ENCODE measurements at regions not wholly inside any gene's neighbourhood (a gene's known extent, or its start where the extent isn't known, plus 50 kb on each side); places are given as distances from the start of the nearest gene placed in this dataset.
"Not testable (repeated sequence)": the region's sequence is repeated elsewhere in the genome, so short reads cannot be mapped to it uniquely, and the experiment has no call there.

DNA sequence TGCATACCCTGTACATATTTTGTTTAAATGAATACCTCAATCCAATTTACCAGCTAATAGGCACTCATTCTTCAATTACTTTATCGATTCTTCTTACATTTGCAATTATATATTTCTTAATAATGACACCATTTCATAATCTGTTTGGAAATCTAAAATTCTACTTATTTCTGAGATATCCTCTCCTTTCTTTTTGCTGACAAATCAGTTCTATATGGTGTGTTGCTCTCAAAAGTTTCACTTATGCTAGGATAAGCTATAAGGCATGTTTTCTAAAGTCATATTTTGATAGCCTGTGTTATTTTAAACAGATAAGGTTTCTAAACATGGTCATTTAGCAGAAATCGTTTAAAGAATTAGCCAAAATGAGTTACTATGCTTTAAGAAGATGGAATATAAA is 140.6 kb upstream of the GJE1 start:
- Mint-ChIP-seq H3K27ac (no peak overlapping the region), H3K36me3 (ENCODE audit: low read depth) (no peaks in the 10 kb centered on the region), H3K4me3 (no peak overlapping the region), H3K27me3 (peaks cover 6% of the 10 kb centered on the region), H3K4me1 (no peaks in the 10 kb centered on the region)
- H3K9me3 ChIP-seq (ENCODE audit: control insufficient read depth, low read length, poor library complexity, severe bottlenecking) = no peaks in the 10 kb centered on the region
- no peak for DNase-seq
- no peak for ATAC-seq

DNA sequence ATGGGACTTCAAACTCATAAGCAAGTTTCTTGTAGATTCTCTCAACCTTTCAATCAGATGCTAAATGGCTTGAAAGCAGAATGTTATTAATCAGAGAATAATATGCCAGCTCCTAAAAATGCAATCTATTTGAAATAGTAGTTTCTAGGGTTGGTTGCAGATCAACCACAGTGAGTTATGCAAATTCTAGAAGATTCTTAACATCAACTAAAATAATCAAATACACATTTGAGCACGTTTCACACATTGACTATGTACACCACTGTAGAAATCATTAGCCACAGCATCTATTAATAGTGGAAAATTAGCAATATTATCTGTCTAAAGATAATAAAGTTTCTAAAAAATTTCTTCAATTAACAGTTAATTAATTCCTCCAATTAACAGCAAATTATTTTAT is 141.9 kb upstream of the GJE1 start:
- no peaks in the 10 kb centered on the region for H3K9me3 ChIP-seq (ENCODE audit: control insufficient read depth, low read length, poor library complexity, severe bottlenecking)
- Mint-ChIP-seq H3K4me3 (no peak overlapping the region), H3K36me3 (ENCODE audit: low read depth) (no peaks in the 10 kb centered on the region), H3K27ac (no peak overlapping the region), H3K4me1 (no peaks in the 10 kb centered on the region), H3K27me3 (peaks cover 6% of the 10 kb centered on the region)
- DNase-seq (no peak), ATAC-seq (no peak)

GRCh38 chr6:141989706-141989959 is 143.1 kb upstream of the GJE1 start:
- H3K27ac Mint-ChIP-seq = no peak overlapping the region
- no peak overlapping the region for H3K4me3 Mint-ChIP-seq
- no peak for ATAC-seq
- no peaks in the 10 kb centered on the region for H3K9me3 ChIP-seq (ENCODE audit: control insufficient read depth, low read length, poor library complexity, severe bottlenecking)
- H3K36me3 Mint-ChIP-seq (ENCODE audit: low read depth) = no peaks in the 10 kb centered on the region
- H3K4me1 Mint-ChIP-seq = no peaks in the 10 kb centered on the region
- no peak for DNase-seq
- peaks cover 6% of the 10 kb centered on the region for H3K27me3 Mint-ChIP-seq

GRCh38 chr6:141988954-141989705 is 143.6 kb upstream of the GJE1 start:
- no peaks in the 10 kb centered on the region for H3K36me3 Mint-ChIP-seq (ENCODE audit: low read depth)
- no peaks in the 10 kb centered on the region for H3K9me3 ChIP-seq (ENCODE audit: control insufficient read depth, low read length, poor library complexity, severe bottlenecking)
- H3K27me3 Mint-ChIP-seq = peaks cover 6% of the 10 kb centered on the region
- no peaks in the 10 kb centered on the region for H3K4me1 Mint-ChIP-seq
- no peak overlapping the region for H3K27ac Mint-ChIP-seq
- no peak overlapping the region for H3K4me3 Mint-ChIP-seq
- no peak for ATAC-seq
- DNase-seq = peak in 1 of 3 donors; percentile 15

DNA sequence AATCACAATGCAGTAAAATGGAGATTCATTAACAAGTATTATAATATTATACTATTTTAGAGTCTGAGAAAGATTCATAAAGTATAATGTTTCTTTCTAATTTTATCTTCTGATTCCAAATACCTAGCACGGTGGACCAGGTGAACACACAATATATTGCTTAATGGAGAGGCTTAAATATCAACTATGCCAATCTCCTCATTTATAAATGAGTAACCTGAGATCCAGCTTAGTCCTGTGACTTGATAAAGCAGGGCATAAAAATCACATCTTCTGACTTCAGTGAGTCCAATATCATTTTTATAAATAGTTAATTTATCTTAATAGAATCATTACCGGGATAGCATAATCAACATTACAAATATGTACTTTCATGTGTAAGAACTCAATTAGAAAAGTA is 144.4 kb upstream of the GJE1 start:
- Mint-ChIP-seq H3K36me3 (ENCODE audit: low read depth) (no peaks in the 10 kb centered on the region), H3K27ac (no peak overlapping the region), H3K4me3 (no peak overlapping the region), H3K27me3 (peaks cover 6% of the 10 kb centered on the region), H3K4me1 (no peaks in the 10 kb centered on the region)
- no peak for ATAC-seq
- no peak for DNase-seq
- no peaks in the 10 kb centered on the region for H3K9me3 ChIP-seq (ENCODE audit: control insufficient read depth, low read length, poor library complexity, severe bottlenecking)

DNA sequence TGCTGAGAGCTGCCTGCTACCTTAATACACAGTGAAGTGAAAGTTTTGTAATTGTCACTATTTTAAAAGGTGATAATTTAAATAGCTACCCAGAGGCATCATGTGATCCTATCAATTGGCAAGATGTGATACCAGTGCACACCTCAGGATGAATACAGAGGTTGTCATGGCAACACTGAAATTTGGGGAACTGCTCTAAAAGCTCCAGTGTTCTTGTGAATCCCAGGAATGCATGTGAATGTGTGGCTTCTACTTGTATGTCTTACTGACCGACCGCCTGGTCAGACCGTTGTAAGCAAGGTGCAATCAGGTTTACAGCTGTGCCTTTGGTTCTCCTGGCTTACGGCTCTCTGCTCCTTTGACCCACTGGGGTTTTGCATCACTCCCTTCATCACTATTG is 146.3 kb upstream of the GJE1 start:
- no peaks in the 10 kb centered on the region for H3K9me3 ChIP-seq (ENCODE audit: control insufficient read depth, low read length, poor library complexity, severe bottlenecking)
- DNase-seq = no peak
- no peak for ATAC-seq
- Mint-ChIP-seq H3K36me3 (ENCODE audit: low read depth) (no peaks in the 10 kb centered on the region), H3K27ac (no peak overlapping the region), H3K27me3 (no peaks in the 10 kb centered on the region), H3K4me3 (no peak overlapping the region), H3K4me1 (peaks cover 5% of the 10 kb centered on the region)

- no peaks in the 10 kb centered on the region for H3K9me3 ChIP-seq (ENCODE audit: control insufficient read depth, low read length, poor library complexity, severe bottlenecking)
- Mint-ChIP-seq H3K4me1 (peaks cover 5% of the 10 kb centered on the region), H3K27me3 (no peaks in the 10 kb centered on the region), H3K27ac (no peak overlapping the region), H3K36me3 (ENCODE audit: low read depth) (no peaks in the 10 kb centered on the region), H3K4me3 (no peak overlapping the region)
- ATAC-seq (no peak), DNase-seq (no peak)
These were observed 151.5 kb upstream of the GJE1 start for GRCh38 chr6:141981190-141981589.

- Mint-ChIP-seq H3K36me3 (ENCODE audit: low read depth) (no peaks in the 10 kb centered on the region), H3K27ac (no peak overlapping the region), H3K4me3 (no peak overlapping the region), H3K27me3 (no peaks in the 10 kb centered on the region), H3K4me1 (peaks cover 3% of the 10 kb centered on the region)
- DNase-seq (no peak), ATAC-seq (no peak)
- no peaks in the 10 kb centered on the region for H3K9me3 ChIP-seq (ENCODE audit: control insufficient read depth, low read length, poor library complexity, severe bottlenecking)
These were observed 154.9 kb upstream of the GJE1 start for GRCh38 chr6:141977782-141978181.

DNA sequence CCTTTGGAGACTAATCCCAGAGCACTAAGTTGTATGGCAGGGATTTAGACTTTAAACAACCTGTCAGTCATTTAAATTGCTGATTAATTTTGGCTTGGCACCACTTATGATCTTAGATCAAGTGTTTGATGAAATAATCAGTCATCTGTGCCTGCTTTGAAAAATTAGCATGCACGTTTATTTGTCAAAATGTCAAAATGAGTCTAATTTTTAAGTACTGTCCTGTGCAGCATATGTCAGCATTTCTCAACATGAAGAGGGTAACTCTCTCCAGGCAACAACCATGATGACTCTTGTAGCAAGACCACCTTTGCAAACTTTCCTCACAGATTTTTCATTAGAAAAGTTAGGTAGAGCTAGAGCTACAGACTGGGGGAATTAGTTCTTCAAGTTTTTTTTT is 155.7 kb upstream of the GJE1 start:
- ATAC-seq (no peak), DNase-seq (no peak)
- H3K9me3 ChIP-seq (ENCODE audit: control insufficient read depth, low read length, poor library complexity, severe bottlenecking) = no peaks in the 10 kb centered on the region
- Mint-ChIP-seq H3K27ac (no peak overlapping the region), H3K27me3 (no peaks in the 10 kb centered on the region), H3K4me1 (no peaks in the 10 kb centered on the region), H3K36me3 (ENCODE audit: low read depth) (no peaks in the 10 kb centered on the region), H3K4me3 (no peak overlapping the region)

DNA sequence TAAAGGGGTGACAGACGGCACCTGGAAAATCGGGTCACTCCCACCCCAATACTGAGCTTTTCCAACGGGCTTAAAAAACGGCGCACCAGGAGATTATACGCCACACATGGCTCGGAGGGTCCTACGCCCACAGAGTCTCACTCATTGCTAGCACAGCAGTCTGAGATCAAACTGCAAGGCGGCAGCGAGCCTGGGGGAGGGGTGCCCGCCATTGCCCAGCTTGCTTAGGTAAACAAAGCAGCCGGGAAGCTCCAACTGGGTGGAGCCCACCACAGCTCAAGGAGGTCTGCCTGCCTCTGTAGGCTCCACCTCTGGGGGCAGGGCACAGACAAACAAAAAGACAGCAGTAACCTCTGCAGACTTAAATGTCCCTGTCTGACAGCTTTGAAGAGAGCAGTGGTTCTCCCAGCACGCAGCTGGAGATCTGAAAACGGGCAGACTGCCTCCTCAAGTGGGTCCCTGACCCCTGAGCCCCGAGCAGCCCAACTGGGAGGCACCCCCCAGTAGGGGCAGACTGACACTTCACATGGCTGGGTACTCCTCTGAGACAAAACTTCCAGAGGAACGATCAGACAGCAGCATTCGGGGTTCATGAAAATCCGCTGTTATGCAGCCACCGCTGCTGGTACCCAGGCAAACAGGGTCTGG is 162.8 kb upstream of the GJE1 start:
- H3K36me3 Mint-ChIP-seq (ENCODE audit: low read depth); H3K27me3 Mint-ChIP-seq; H3K4me3 Mint-ChIP-seq; H3K9me3 ChIP-seq (ENCODE audit: control insufficient read depth, low read length, poor library complexity, severe bottlenecking); ATAC-seq; DNase-seq; H3K4me1 Mint-ChIP-seq; H3K27ac Mint-ChIP-seq: not testable (repeated sequence)

DNA sequence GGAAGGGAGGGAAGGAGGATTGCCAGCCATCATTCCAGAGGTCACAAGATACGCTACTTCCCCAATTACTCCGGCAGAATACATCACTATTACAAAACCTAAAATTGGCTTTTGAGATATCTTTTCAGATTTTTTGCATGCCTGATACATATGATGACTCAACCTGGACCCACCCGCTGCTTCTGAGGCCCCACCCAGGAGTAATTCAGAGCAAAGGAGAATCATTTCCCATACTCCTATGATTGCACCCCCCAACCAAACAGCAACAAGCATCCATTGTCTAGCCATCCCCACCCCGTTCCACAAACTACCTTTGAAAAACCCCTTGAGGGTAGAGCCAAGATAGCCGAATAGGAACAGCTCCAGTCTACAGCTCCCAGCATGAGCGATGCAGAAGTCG is 163.5 kb upstream of the GJE1 start:
- no peak for DNase-seq
- Mint-ChIP-seq H3K36me3 (ENCODE audit: low read depth) (no peaks in the 10 kb centered on the region), H3K27me3 (no peaks in the 10 kb centered on the region), H3K27ac (no peak overlapping the region), H3K4me1 (no peaks in the 10 kb centered on the region), H3K4me3 (no peak overlapping the region)
- no peak for ATAC-seq
- no peaks in the 10 kb centered on the region for H3K9me3 ChIP-seq (ENCODE audit: control insufficient read depth, low read length, poor library complexity, severe bottlenecking)

DNA sequence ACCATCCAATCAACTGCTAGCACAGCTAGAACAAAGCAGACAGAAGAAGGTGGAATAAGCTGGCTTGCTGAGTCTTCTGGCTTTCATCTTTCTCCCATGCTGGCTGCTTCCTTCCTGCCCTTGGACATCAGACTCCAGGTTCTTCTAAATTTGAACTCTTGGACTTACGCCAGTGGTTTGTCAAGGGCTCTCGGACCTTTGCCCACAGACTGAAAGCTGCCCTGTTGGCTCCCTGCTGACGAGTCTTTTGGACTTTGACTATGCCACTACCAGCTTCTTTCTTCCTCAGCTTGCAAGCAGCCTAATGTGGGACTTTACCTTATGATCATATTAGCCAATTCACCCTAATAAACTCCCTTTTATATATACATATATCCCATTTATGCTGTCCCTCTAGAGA is 164.1 kb upstream of the GJE1 start:
- Mint-ChIP-seq H3K27me3 (no peaks in the 10 kb centered on the region), H3K36me3 (ENCODE audit: low read depth) (no peaks in the 10 kb centered on the region), H3K4me1 (no peaks in the 10 kb centered on the region), H3K27ac (no peak overlapping the region), H3K4me3 (no peak overlapping the region)
- no peak for ATAC-seq
- H3K9me3 ChIP-seq (ENCODE audit: control insufficient read depth, low read length, poor library complexity, severe bottlenecking) = no peaks in the 10 kb centered on the region
- no peak for DNase-seq

DNA sequence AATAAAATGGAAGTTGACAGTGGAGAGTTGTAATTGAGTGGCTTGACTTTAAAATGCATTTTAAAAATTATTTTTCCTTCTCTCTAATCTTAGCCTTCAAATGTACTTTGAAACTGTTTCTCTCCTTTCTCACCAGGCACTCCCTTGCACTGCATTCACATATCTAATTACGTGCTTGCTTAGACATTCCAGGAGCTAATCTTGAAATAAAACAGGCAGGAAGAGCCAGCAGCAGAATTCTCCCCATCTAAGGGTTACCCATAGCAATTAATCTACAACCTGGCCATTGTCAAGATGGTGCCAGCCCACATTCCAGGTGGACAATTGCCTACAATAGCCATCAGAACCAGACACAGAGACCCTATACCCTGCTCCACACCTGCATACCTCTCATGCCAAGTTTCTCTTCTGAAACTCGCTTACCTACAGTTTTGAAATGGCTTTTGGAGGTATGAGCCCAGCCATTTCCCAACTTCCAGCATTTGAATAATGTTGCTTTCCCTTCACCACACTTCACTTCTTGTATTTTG is 167.6 kb upstream of the GJE1 start:
- H3K27ac Mint-ChIP-seq = no peak overlapping the region
- no peak for DNase-seq
- no peak for ATAC-seq
- H3K4me3 Mint-ChIP-seq = no peak overlapping the region
- no peaks in the 10 kb centered on the region for H3K36me3 Mint-ChIP-seq (ENCODE audit: low read depth)
- H3K27me3 Mint-ChIP-seq = no peaks in the 10 kb centered on the region
- H3K4me1 Mint-ChIP-seq = peaks cover 2% of the 10 kb centered on the region
- H3K9me3 ChIP-seq (ENCODE audit: control insufficient read depth, low read length, poor library complexity, severe bottlenecking) = no peaks in the 10 kb centered on the region

Data from T-helper 17 cell (primary cell).